NCI-H2196 (cell line): ENCODE measurements at regions not wholly inside any gene's neighbourhood (a gene's known extent, or its start where the extent isn't known, plus 50 kb on each side); places are given as distances from the start of the nearest gene placed in this dataset.
"Not testable (repeated sequence)": the region's sequence is repeated elsewhere in the genome, so short reads cannot be mapped to it uniquely, and the experiment has no call there.

ENCODE experiments used
- DNase-seq: peaks from one replicate; lab custom pipeline; 2025; ENCODE audit not compliant: unreplicated experiment; lab: John Stamatoyannopoulos, UW

DNA sequence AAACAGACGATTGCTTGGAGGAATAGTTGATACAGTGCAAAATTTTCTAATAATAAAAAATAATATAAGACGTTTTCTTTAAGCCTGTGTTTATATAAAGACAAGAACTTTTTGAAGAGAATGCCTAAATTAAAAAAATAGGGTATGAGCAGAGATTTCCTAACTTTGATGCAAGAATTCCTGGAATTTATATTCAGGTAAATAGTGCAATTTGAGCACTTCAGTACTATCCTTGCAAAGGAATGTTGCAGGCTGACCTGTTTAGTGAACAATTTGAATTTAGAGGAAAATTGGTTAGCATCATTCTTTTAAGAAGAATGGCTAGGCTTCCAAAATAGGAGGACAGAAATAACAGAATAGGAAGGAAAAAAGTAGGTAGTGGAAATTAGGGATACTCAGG lies 1172.3 kb downstream of the HACE1 start:
- DNase-seq = no peak

DNA sequence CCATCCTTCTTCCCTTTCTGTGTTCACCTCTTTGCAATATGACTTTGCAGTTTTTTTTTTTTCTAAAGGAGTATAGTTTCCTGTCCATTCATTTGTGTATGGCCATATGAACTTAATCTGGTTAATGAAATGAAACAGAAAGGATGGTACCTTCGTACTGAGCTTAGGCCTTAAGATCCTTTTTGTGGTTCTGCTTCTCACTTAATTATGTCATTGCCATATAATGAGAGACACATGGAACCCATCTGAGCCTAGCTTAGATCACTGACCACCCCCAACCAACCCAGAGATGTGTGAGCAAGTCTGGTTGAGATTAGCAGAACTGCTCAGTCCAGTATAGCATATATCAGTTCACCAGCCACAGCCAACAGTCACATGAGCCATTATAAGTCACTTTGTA lies 1179.6 kb downstream of the HACE1 start:
- DNase-seq = no peak

DNA sequence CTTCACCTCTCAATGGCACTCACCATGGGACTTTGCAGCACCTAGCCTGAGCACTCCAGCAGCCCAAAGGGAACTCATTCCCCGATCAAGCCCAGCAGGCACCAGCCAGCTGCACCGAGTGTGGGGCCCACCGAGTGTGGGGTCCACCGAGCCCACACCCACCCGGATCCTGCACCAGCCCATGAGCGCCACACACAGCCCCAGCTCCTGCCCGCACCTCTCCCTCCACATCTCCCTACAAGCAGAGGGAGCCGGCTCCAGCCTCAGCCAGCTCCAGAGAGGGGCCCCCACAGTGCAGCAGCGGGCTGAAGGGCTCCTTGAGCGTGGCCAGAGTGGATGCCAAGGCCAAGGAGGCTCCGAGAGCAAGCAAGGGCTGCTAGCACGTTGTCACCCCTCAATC lies 1182.4 kb downstream of the HACE1 start:
- DNase-seq = no peak

DNA sequence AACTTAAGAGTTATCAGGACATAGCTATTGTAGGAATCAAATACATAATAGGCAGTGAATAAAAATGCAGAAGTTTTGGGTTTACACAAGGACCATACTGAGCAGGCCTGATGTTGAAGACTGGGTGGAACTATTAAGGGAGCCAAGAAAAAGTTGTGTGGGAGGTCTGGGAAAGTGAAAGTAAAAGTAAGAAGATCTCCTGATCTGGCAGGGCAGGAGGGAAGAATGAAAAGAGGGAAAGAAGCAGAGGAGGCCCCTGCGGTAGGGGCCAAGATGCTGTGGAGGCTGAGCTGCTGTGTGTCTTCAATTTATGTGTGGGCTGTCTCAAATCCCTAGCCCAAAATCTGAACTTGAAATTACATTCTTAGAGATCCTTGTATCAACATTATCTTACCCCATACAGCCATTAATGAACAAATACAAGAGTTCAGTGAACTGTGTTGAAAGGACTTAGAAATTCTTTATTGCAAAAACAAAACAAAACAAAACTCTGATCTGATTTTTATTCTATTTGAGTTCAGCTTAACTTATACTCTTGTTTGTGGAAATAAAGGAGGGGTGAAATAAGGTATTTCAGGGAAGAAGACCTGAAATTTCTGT lies 1183.8 kb downstream of the HACE1 start:
- DNase-seq = no peak

DNA sequence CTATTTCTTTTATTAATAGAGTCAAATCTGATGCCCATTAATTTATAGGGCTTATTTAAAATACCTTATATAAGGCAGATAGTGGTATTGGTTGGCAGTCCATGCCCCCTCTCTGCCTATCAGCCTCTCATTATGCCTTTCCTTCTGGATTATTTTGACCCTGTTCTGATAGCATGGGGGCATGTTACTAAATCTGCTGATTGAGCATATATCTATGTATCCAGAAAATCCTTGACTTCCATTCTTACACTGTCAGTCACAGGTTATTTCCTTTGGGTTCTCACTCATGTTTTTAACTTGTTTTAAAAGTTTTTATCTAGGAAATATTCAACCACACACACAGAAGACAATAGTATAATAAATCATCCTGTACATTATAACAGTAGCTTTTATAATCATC lies 1184.9 kb downstream of the HACE1 start:
- no peak for DNase-seq

DNA sequence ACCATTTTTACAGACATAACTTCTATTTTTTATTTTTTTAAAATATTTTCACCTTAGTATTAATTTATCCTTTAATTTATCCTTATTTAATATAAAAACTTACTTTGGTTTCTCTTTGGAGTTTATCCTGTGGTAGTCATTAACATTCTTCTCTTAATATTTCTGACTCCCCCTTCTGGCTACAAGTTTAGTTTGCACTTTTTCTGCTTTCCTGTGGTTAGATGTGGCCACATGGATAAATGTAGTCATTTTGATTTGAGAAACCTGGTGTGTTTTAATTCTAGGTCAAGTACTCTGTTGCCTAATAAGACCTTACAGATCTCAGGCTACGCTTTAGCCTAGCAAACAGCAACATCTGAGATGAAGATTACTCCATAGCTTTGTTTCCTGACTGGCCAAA lies 1187.5 kb downstream of the HACE1 start:
- DNase-seq = no peak

DNA sequence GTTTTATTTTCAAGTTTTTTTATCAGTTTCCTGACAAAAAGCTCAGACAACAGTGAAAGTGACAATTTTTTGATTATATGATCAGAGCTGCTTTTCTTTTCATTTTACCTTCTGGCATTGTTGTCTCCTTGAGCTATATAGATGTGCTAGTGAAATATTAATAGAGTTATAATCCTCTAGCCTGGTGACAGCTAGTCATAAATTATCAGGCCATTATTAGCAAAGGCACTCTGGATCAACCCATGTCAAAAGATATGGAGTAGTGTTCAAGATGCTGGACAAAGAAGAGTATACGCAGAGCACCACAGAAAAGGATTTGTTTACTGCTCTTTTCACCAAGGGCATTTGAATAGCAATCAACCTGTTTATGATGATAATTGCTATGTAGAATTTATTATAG lies 1230.1 kb downstream of the HACE1 start:
- DNase-seq = no peak

DNA sequence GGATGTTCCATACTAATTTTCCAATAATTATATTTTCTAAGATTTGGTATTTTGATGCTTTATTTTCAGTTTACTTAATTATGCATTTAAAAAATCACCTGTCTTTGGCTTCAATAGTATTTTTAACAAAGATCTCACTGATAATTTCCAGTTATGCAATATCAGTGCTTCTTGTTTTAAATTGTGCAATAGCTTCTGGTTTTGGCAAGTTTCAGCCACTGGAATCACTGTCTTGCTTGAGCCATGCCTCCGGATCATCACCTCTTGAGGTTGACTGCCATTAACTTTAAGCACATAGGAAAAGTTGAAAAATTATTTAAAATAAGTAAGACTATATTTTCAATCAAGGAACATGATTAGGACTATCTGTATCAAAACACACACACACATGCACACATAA lies 1242.1 kb downstream of the HACE1 start:
- no peak for DNase-seq

DNA sequence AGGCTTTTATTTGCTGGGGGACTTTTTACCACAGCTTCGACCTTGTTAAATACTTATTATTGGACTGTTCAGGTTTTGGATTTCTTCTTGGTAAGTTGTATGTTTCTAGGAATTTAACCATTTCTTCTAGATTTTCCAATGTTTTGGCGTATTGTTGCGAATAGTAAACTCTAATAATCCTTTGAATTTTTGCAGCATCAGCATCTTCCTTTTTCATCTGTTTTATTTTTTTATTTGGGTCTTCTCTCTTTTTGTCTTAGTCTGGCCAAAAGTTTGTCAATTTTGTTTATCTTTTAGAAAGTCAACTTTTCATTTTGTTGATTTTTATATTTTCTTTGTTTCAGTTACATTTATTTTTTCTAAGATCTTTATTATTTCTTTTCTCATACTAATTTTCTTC lies 1272.0 kb downstream of the HACE1 start:
- no peak for DNase-seq

DNA sequence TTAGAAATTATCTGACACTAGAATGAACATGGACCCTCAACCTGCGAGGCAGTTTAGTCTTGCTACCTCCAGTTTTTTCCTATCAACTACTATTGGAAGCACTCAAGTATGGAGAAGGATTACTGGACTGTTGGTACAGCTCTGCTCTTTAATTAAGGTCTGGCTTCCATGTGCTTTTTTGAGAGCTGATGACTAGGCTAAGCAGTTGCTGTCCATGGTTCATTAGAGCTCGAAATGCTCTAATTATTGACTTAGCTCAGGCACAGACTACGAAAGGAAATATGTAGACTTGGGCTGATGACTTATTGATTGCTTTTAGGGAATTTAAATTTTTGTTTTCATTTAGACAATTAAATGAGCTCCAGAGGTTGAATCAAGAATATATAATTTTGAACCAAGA lies 1281.6 kb downstream of the HACE1 start:
- DNase-seq = no peak

DNA sequence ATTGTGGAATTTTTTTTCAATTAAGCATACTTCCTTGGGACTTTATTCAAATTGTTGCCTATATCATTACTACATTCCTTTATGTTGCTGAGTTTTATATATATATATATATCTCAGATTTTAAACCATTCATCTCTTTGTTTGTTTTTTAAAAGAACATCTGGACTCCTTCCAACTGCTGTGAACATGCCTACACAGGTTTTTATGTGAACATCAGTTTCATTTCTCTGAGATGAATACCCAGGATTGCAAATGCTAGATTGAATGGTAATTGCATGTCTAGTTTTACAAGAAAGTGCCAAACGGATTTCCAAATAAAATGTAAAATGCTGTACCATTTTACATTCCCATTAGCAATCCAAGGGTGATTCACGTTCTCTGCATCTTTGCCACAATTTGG lies 1289.3 kb downstream of the HACE1 start:
- DNase-seq = no peak

DNA sequence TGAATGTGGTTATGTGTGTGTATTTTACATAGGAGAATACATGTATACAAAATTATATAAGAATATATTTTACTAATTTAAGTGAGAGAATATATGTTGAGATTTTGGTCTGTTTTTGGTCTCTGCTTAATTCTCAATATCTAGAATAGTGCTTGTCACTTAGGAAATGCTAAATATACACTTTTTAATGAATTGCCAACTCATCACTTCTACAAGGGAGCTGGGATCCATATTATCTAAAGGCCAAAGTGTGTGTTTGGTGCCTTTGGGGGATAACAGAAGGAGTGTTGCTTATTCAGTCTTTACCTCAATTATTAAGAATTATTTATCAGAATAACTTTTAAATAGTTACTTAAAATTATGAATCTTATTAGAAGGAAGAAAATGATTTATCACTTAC lies 1304.8 kb downstream of the HACE1 start:
- DNase-seq = no peak

DNA sequence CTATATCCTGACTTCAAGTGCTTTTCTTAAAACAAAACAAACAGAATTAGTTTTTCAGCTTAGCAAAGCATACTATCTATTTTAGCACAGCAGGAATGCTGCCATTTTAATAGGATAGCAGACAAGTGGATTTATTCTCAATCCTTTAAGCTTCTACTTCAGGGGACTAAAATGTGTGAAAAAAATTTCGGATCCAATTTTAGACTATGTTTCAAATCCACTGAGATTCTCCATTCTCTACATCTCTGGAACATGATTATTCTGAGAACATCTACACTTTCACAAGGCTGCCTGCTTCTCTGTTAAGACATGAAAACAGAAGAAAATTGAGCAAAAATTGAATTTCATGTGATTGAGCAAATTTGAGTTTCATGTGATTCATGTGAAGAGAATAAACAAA lies 1321.3 kb downstream of the HACE1 start:
- no peak for DNase-seq

DNA sequence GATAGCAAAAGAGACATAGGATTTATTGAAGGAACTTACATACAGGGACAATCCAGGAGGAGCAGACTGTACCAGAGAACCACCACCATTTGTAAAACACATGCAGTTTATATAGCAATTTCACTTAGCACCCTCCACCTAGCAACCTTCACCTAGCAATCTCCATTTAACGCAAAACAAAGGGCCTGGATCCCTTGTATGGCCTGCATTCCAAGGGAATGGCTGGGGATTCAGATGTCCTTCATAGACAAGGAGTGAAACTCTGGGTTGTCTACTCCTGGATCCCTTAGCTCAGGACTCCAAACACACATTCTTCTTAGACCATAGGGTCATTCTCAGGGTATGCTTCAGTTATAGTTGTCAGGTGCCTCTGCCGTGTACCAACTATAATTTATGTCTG lies 1324.9 kb downstream of the HACE1 start:
- no peak for DNase-seq

DNA sequence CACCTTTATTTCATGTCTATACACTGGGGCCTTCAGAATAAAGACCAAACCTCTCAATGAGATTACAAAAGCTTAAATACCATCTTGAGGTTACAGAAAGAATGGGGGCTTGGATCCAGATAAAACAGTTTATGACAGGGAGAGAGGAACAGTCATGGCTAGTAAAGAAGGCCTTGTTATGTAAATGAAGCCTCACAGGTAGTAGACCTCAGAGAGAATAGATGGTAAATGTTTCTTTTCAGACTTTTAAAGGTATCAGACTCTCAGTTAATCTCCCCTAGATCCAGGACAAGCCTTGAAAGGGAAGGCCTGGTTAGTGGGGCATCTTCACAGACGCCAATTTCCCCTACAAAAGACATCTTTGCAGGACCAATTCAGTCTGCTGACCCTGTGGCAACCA lies 1325.6 kb downstream of the HACE1 start:
- no peak for DNase-seq

DNA sequence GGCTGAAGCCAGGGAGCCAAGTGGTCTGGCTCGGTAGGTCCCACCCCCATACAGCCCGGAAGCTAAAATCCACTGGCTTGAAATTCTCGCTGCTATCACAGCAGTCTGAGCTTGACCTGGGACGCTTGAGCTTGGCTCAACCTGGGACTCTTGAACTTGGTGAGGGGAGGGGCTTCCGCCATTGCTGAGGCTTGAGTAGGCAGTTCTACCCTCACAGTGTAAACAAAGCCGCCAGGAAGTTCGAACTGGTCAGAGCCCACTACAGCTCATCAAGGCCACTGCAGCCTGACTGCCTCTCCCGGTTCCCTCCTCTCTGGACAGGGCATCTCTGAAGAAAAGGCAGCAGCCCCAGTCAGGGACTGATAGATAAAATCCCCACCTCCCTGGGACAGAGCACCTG lies 1337.7 kb downstream of the HACE1 start:
- no peak for DNase-seq

DNA sequence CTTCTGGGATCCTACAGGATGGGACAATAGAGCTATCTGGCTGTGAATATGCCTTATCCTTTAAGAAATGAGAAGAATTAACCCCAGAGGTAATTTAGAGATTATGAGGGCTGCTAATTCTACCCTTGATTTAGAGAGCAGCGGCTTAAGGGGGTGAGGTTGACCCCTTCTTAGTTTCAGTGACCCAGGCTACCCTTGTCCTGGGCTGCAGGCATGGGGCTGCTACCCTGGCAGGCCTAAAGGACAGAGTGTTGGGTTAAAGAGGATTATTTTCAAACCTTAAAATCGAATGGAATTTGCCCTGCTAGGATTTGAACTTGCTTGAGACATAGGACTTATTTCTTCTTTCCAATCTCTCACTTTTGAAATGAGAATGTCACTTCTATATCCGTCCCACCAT lies 1343.4 kb downstream of the HACE1 start:
- no peak for DNase-seq

DNA sequence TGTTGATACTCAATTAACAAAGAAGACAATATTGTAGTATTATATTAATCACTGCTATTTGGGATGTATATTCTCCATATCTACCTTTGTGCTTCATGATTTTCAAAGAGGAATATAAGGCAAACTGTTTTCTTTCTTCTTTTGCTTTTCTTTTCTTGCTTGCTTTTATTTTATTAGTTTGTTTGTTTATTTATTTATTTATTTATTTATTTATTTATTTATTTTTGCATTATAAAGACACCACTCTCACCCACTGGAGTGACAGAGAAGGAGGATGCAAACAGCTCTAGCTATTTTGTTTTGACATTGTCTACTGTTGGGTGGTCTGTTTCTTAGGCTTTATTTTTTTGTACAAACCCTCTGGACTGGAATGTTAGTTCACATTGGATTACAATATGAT lies 1352.7 kb downstream of the HACE1 start:
- no peak for DNase-seq

DNA sequence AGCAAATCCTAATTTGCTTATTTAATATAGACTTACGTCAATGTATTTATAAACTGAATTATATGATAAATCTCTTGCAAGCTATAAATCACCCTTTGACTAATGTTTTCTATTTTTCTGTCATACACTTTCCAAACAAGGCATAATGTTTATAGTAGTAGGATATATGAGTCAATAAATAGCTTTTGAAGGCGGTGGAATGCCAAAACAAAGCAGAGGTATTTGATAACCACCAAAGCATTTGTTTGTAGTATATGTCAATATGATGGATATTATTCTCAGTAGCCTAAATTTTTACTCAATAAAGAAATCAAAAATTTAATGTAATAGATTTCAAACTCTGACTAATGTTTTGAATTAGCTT lies 1354.6 kb downstream of the HACE1 start:
- DNase-seq = no peak

DNA sequence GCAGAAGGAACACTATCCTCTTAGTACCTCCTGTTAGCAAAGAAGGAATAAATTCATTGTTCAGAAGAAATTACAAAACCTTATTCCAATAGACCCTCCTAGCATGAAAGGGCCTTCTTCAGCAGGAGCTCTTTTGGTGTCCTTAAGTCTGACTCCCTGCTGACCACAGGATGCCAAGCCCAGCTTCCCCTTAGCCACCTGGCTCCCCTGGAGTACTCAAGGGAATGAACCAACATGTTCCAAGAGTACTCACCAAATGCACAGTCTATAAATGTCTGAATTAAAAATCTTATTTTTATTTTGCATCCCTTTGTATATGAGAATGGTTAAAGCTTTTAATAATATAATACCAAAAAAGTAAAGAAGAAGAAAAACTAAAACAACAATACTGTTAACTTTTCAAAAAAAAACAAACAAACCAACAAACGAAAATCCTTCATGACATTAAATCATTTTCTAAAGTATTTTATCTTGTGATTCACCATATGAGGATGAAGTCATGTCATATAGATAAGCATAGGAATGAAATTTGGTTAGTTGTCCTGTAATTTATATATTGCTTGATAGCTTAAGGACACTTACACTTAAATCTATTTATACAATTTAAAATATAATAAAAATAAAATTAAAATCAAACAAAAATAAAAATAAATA lies 1355.1 kb downstream of the HACE1 start:
- DNase-seq = no peak

DNA sequence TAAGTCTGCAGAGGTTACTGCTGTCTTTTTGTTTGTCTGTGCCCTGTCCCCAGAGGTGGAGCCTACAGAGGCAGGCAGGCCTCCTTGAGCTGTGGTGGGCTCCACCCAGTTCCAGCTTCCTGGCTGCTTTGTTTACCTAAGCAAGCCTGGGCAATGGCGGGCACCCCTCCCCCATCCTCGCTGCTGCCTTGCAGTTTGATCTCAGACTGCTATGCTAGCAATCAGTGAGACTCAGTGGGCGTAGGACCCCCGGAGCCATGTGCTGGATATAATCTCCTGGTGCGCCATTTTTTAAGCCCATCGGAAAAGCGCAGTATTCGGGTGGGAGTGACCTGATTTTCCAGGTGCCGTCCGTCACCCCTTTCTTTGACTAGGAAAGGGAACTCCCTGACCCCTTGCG lies 1363.1 kb downstream of the HACE1 start:
- DNase-seq = not testable (repeated sequence)

DNA sequence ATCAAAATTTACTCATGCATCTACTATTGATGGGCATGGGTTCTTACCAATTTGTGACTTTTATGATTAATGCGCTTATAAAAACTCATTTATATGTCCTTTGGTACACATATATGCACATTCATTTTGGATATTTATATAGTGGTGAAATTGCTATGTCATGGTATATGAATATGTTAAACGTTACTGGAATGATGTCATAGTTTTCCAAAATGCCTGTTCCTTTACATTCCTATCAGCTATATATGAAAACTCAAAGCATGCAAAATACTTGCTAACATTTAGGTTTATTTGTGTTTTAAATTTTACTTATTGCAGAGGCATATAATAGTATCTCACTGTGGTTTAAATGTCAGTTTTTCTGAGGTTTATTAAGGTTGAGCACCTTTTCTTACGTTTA lies 1403.1 kb downstream of the HACE1 start:
- DNase-seq = no peak

DNA sequence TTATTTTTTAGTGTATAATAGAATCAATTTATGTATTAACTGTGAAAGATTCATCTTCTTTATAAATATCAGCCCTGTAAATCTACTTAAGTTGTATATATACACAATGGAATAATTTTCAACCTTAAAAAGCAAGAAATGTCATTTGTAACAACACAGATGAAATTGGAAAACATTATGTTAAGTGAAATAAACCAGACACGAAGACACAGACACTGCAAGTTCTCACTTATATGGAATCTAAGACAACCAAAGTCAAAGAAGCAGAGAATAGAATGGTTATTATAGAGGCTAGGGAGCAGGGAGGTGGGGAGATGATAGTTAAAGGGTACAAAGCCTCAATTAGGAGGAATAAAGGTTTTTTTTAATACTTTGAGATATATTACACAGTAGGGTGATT lies 1404.4 kb downstream of the HACE1 start:
- no peak for DNase-seq
